ENCODE measurements at regions not wholly inside any gene's neighbourhood (a gene's known extent, or its start where the extent isn't known, plus 50 kb on each side); places are given as distances from the start of the nearest gene placed in this dataset.

DNA sequence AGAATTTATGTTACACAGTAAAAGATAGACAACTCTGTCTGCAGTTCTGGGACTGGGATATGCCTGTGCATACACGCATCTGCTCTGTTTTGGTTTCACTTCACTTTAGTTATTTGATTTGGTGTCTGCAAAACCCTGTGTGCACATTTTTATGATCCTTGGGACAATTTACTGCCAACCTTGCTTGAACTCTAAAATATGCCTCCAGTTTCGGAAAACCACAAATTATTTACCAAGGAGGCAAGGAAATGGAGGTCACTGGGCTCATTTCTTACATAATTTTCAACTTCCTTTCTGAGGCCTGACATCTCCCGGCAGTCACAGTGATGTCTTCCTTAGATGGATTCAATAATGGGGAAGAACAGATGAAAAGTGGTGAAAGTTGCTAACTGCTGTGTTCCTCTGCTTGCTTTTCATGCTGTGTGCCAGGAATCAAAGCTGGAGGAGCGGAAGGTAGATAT, 61.2 kb upstream of the TAF11L2 start:
- TF ChIP-seq, protein P1, sequence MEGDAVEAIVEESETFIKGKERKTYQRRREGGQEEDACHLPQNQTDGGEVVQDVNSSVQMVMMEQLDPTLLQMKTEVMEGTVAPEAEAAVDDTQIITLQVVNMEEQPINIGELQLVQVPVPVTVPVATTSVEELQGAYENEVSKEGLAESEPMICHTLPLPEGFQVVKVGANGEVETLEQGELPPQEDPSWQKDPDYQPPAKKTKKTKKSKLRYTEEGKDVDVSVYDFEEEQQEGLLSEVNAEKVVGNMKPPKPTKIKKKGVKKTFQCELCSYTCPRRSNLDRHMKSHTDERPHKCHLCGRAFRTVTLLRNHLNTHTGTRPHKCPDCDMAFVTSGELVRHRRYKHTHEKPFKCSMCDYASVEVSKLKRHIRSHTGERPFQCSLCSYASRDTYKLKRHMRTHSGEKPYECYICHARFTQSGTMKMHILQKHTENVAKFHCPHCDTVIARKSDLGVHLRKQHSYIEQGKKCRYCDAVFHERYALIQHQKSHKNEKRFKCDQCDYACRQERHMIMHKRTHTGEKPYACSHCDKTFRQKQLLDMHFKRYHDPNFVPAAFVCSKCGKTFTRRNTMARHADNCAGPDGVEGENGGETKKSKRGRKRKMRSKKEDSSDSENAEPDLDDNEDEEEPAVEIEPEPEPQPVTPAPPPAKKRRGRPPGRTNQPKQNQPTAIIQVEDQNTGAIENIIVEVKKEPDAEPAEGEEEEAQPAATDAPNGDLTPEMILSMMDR (IDR thresholded peaks at IDR 0.05; ENCODE audit: low read depth, low read length), result no peak
- TF ChIP-seq POLR2A (IDR thresholded peaks at IDR 0.05; ENCODE audit: extremely low read depth, insufficient read length), result no peak
- no peak for TF ChIP-seq MYC (IDR thresholded peaks at IDR 0.05; ENCODE audit: low read depth, low read length)

Data from NB4 (cell line).